Heart left ventricle (tissue), 16 donors: ENCODE measurements at regions not wholly inside any gene's neighbourhood (a gene's known extent, or its start where the extent isn't known, plus 50 kb on each side); places are given as distances from the start of the nearest gene placed in this dataset.
A peak's percentile ranks its signal among the peaks of the same experiment; 100 is the strongest.

Experiments
- ATAC-seq, 4 donors: fragments of 200-7000 bp; cut with Tn5 transposase; one replicate each; pipeline ENCODE4 v1.9.1; 2020 to 2022; ENCODE audit warnings: moderate library complexity in 4 of 4, mild to moderate bottlenecking in 3 of 4, moderate number of reproducible peaks in 1 of 4
- DNase-seq, 5 donors: peaks; one replicate each; pipeline ENCODE4 v3.0.0-alpha.2; 2020
- H3K27ac ChIP-seq, 12 donors: fragments of 200-600 bp; sonication (generic) in 4 of 12; one replicate each; pipeline versions ENCODE4 v1.5.0 to v1.8.0; 2016 to 2022; ENCODE audit warnings: mild to moderate bottlenecking in 2 of 12
- H3K27me3 ChIP-seq, 9 donors: fragments of 200-600 bp; sonication (generic) in 2 of 9; one replicate each; pipeline versions ENCODE4 v1.5.1 to v1.8.0; 2016 to 2022; ENCODE audit warnings: mild to moderate bottlenecking in 3 of 9
- H3K36me3 ChIP-seq, 9 donors: fragments of 200-600 bp; sonication (generic) in 2 of 9; one replicate each; pipeline versions ENCODE4 v1.5.0 to v1.8.0; 2018 to 2022; ENCODE audit warnings: mild to moderate bottlenecking in 2 of 9
- H3K4me1 ChIP-seq, 12 donors: fragments of 200-600 bp; sonication (generic) in 4 of 12; one replicate each; pipeline versions ENCODE4 v1.5.0 to v1.8.0; 2016 to 2022; ENCODE audit warnings: mild to moderate bottlenecking in 3 of 12
- H3K4me3 ChIP-seq, 12 donors: fragments of 200-600 bp; sonication (generic) in 4 of 12; one replicate each; pipeline versions ENCODE4 v1.5.0 to v1.8.0; 2017 to 2022; ENCODE audit warnings: mild to moderate bottlenecking in 9 of 12, moderate library complexity in 4 of 12
- H3K9me3 ChIP-seq, 12 donors: fragments of 200-600 bp; sonication (generic) in 4 of 12; one replicate each; pipeline versions ENCODE4 v1.5.0 to v1.8.0; 2016 to 2022; ENCODE audit warnings: mild to moderate bottlenecking in 1 of 12
- POLR2A ChIP-seq, 2 donors: fragments of 450-650 bp; IDR thresholded peaks; one replicate each; pipeline ENCODE4 v1.6.1; 2017; ENCODE audit warnings: antibody characterized with exemption in 2 of 2, mild to moderate bottlenecking in 2 of 2, moderate library complexity in 2 of 2
- WGBS, 4 donors: extraction: QIAGEN DNeasy Blood & Tissue Kit in 2 of 4; methylation state at CpG; one replicate each; pipeline versions ENCODE4 v1.1.5 to v1.1.7; 2013 to 2018; 5-methylcytosine and 5-hydroxymethylcytosine counted together
- intact Hi-C, 10 donors: fragments of 100-400 bp; cut with DNase I; formaldehyde crosslinking; loops; one replicate each; pipeline versions ENCODE4 v1.11.1 to v1.14.2; 2022
- TF ChIP-seq, protein P1 (sequence below), 12 donors: fragments of 200-600 bp; sonication (generic) in 4 of 12; IDR thresholded peaks; one replicate each; pipeline versions ENCODE4 v1.5.0 to v1.8.0; 2018 to 2022; ENCODE audit warnings: antibody characterized with exemption in 12 of 12, mild to moderate bottlenecking in 5 of 12
- donor health status: ischemic (EF 13 %, LVEDD 7.1; RV severe dilation, severe dysfunction).
- donor health status: healthy with polysubstance abuse.
- donor health status: DM: no; HTN: yes; CAD: no.
- donor health status: DM: no; HTN: no; CAD: no.
- donor health status: ischemic (EF 25% LVEDD 6.9; RV normal size, moderate dysfunction).
- donor health status: ischemic (EF 25% LVEDD 5.7; RV mildly dilated, moderate dysfunction).
- donor health status: healthy.
- donor health status: DM: yes; HTN: yes; CAD: no.
- donor health status: ischemic (EF 35%, LVEDD 5.7; RV mildly dilated, moderate dysfunction).
- donor health status: nonischemic (EF 11% LVEDD 7.7; RV severe dilation, severe dysfunction).
- donor health status: DM: yes; HTN: yes; CAD: no.
- donor health status: PGD.
- donor health status: ischemic (EF 29% LVEDD 5.4; RV normal size, mild dysfunction).
- donor health status: nonischemic (EF 23%, LVEDD 6.1; RV moderate dilation, normal function).

DNA sequence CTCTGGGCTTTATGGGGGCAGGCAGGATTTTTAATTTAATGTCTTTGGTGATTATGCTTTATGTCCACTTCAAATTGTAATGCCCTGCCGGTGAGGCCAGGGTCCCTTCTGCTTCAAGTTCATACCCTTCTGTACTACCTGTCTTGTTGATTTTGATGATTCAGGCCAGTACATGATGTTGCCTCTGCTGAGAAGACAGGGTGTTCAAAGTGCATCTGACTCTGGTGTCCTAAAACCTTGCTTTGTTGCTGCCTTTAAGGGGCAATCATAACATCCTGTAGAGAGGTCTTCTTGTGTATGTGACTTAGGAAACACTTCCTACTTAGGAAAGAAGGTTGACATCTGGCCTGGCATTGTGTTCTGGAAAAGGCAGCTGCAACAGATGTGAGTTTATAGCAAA is 113.2 kb downstream of the TMEM170B start:
- no peak for DNase-seq
- intact Hi-C loops, result loop anchor here in 7 of 10 donors (5.0 to 10.0 kb wide), 7 partner anchors 43 to 957 kb away; partner anchors contain the start of genes EDN1 (in 1 of the 7) and HIVEP1 (in 1 of the 7)
- Histone ChIP-seq H3K9me3 (peaks cover 0 to 8% (median 0%) of the 10 kb centered on the region in 12 donors), H3K4me1 (peaks cover 2 to 46% (median 22%) of the 10 kb centered on the region in 12 donors), H3K36me3 (no peaks in the 10 kb centered on the region), H3K4me3 (no peak overlapping the region), H3K27me3 (peaks cover 0 to 6% (median 0%) of the 10 kb centered on the region in 9 donors), H3K27ac (peak overlapping the region in 10 of 12 donors; percentile 27 to 65 (median 44))
- TF ChIP-seq, protein P1, sequence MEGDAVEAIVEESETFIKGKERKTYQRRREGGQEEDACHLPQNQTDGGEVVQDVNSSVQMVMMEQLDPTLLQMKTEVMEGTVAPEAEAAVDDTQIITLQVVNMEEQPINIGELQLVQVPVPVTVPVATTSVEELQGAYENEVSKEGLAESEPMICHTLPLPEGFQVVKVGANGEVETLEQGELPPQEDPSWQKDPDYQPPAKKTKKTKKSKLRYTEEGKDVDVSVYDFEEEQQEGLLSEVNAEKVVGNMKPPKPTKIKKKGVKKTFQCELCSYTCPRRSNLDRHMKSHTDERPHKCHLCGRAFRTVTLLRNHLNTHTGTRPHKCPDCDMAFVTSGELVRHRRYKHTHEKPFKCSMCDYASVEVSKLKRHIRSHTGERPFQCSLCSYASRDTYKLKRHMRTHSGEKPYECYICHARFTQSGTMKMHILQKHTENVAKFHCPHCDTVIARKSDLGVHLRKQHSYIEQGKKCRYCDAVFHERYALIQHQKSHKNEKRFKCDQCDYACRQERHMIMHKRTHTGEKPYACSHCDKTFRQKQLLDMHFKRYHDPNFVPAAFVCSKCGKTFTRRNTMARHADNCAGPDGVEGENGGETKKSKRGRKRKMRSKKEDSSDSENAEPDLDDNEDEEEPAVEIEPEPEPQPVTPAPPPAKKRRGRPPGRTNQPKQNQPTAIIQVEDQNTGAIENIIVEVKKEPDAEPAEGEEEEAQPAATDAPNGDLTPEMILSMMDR (IDR thresholded peaks at IDR 0.05), result no peak
- no peak for TF ChIP-seq POLR2A (IDR thresholded peaks at IDR 0.05)
- WGBS, 4 donors, result 39 to 56% (median 47%) methylated on average over 1 of the region's 1 CpG
- ATAC-seq, result no peak

DNA sequence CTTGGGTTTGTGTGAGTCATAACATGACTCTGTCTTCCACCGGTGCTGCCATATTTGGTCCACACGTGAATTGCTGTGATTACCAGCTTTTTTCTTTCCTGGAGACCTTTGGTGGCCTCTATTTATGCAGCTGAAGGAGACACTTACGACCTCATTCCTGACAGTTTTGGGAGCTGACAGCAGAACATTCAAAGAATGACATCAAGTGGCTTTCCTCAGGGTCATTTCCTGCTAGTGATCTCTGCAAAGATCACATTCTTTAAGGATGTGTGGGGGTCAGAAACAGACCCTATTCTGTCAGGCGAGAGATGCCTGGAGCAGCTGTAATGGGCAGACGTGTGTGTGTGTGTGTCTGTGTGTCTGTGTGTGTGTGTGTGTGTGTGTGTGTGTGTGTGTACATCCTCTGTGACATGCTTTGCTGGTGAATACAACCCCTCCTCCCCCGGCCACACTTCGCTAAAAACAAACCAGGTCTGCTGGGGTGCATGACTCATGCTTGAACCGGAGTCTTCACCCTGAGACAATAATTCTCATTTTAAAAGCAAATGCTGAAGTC is 115.6 kb downstream of the TMEM170B start:
- DNase-seq, result peak in 2 of 5 donors; percentile 19 to 60
- H3K4me3 ChIP-seq, result no peak overlapping the region
- WGBS, 4 donors, result 12 to 25% (median 14%) methylated on average over 8 of the region's 8 CpGs
- no peak for TF ChIP-seq POLR2A (IDR thresholded peaks at IDR 0.05)
- TF ChIP-seq, protein P1 (IDR thresholded peaks at IDR 0.05), result no peak
- peak in 3 of 4 donors; percentile 53 to 72 (median 71) for ATAC-seq
- intact Hi-C loops, result loop anchor here in 7 of 10 donors (5.0 to 10.0 kb wide), 7 partner anchors 46 to 954 kb away; partner anchors contain the start of genes EDN1 (in 1 of the 7) and HIVEP1 (in 1 of the 7)
- H3K4me1 ChIP-seq, result peaks cover 2 to 51% (median 25%) of the 10 kb centered on the region in 12 donors
- H3K27me3 ChIP-seq, result peaks cover 0 to 6% (median 0%) of the 10 kb centered on the region in 9 donors
- H3K36me3 ChIP-seq, result no peaks in the 10 kb centered on the region
- peak overlapping the region in 1 of 12 donors; percentile 54 for H3K27ac ChIP-seq
- peaks cover 0 to 5% (median 0%) of the 10 kb centered on the region in 12 donors for H3K9me3 ChIP-seq

DNA sequence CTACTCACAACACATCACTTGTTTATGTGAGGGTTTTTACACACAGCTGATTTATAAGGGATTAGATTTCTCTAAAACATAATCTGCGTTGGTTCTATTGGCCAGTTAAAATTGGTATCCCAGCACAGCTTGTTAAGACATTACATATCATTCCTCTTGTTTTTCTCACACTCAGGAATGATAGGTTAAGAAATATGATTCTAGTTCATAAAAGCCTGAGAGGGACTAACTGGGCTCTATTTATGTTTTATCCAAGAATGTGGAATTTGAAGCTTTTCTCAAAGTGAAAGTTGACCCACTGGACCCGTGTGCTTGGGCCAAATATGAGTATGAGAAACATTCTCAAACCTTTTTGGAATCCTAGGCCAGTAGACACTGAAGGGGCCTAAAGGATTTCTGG is 117.3 kb downstream of the TMEM170B start:
- peaks cover 2 to 46% (median 25%) of the 10 kb centered on the region in 12 donors for H3K4me1 ChIP-seq

DNA sequence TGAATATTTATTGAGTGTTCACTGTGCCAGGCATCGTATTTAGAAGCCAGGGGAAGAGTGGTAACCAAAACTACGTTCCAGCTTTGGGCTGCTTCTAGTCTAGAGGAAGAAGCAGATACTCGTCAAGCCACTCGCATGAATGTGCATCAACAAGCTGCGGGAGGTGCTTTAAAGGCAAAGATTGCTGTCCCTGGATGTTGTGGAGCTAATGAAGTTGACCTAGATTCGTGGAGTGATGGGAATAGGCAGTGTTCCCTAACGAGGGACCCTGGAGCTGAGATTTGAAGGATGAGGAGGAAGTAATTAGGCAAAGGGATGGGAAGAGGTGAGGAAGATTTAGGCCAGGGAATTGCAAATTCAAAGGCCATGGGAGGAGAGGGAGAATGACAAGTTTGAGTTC is 118.9 kb downstream of the TMEM170B start:
- ATAC-seq (no peak), DNase-seq (no peak)
- TF ChIP-seq, protein P1 (IDR thresholded peaks at IDR 0.05), result no peak
- no peak for TF ChIP-seq POLR2A (IDR thresholded peaks at IDR 0.05)
- peaks cover 0 to 6% (median 0%) of the 10 kb centered on the region in 9 donors for H3K27me3 ChIP-seq
- intact Hi-C loops, result loop anchor here (2.0 to 10.0 kb wide), 14 partner anchors 41 to 951 kb away; partner anchors contain the start of gene HIVEP1 (in 1 of the 10)
- H3K4me3 ChIP-seq, result no peak overlapping the region
- peak overlapping the region in 1 of 12 donors; percentile 6 for H3K27ac ChIP-seq
- WGBS, 4 donors, result 73 to 86% (median 81%) methylated on average over 7 of the region's 7 CpGs
- peaks cover 0 to 34% (median 16%) of the 10 kb centered on the region in 12 donors for H3K4me1 ChIP-seq
- H3K9me3 ChIP-seq, result no peaks in the 10 kb centered on the region
- H3K36me3 ChIP-seq, result no peaks in the 10 kb centered on the region

More for the DNA sequence above, 117.3 kb downstream of the TMEM170B start:
- DNase-seq, result no peak
- H3K36me3 ChIP-seq, result no peaks in the 10 kb centered on the region
- intact Hi-C loops, result loop anchor here (1.0 to 10.0 kb wide), 20 partner anchors 42 to 952 kb away; partner anchors contain the start of genes EDN1 (in 3 of the 10) and HIVEP1 (in 1 of the 10)
- no peak overlapping the region for H3K27ac ChIP-seq
- H3K4me3 ChIP-seq, result no peak overlapping the region
- ATAC-seq, result no peak
- H3K9me3 ChIP-seq, result no peaks in the 10 kb centered on the region
- H3K27me3 ChIP-seq, result peaks cover 0 to 6% (median 0%) of the 10 kb centered on the region in 9 donors
- WGBS, 4 donors, result 65 to 82% (median 80%) methylated on average over 2 of the region's 2 CpGs
- no peak for TF ChIP-seq POLR2A (IDR thresholded peaks at IDR 0.05)
- TF ChIP-seq, protein P1 (IDR thresholded peaks at IDR 0.05), result no peak
